Stimulated activated naive B cell treated with anti-CD40 and anti-IgM and Interleukin-4, amounts not matched to agents 10 μg/mL and 1 μg/mL and 100 μg/mL, for 72 hours (primary cell): ENCODE measurements at regions not wholly inside any gene's neighbourhood (a gene's known extent, or its start where the extent isn't known, plus 50 kb on each side); places are given as distances from the start of the nearest gene placed in this dataset.
"Not testable (repeated sequence)": the region's sequence is repeated elsewhere in the genome, so short reads cannot be mapped to it uniquely, and the experiment has no call there.

Experiments
- ATAC-seq, 2 donors: fragments of 150-1000 bp; cut with Tn5 transposase; replicated peaks; 2 replicates each; pipeline ENCODE4 v1.10.0; 2021; ENCODE audit warnings: moderate library complexity in 1 of 2
- DNase-seq: peaks from one replicate; pipeline ENCODE4 v3.0.0; 2021
- H3K27ac Mint-ChIP-seq: one replicate; pipeline ENCODE4 v1.8.0; 2022; ENCODE audit warnings: mild to moderate bottlenecking, mixed read lengths
- H3K27me3 Mint-ChIP-seq, 2 donors: one replicate each; pipeline ENCODE4 v1.8.0; 2022; ENCODE audit warnings: mixed read lengths in 2 of 2
- H3K36me3 Mint-ChIP-seq, 2 donors: one replicate each; pipeline ENCODE4 v1.8.0; 2022; ENCODE audit warnings: mixed read lengths in 2 of 2, mild to moderate bottlenecking in 1 of 2
- H3K4me1 Mint-ChIP-seq, 2 donors: one replicate each; pipeline ENCODE4 v1.8.0; 2022; ENCODE audit warnings: mixed read lengths in 2 of 2, mild to moderate bottlenecking in 1 of 2
- H3K4me3 Mint-ChIP-seq, 2 donors: one replicate each; pipeline ENCODE4 v1.8.0; 2022; ENCODE audit warnings: mild to moderate bottlenecking in 2 of 2, mixed read lengths in 2 of 2, moderate library complexity in 1 of 2
- H3K9me3 Mint-ChIP-seq, 2 donors: one replicate each; pipeline ENCODE4 v1.8.0; 2022; ENCODE audit warnings: mixed read lengths in 2 of 2, mild to moderate bottlenecking in 1 of 2

DNA sequence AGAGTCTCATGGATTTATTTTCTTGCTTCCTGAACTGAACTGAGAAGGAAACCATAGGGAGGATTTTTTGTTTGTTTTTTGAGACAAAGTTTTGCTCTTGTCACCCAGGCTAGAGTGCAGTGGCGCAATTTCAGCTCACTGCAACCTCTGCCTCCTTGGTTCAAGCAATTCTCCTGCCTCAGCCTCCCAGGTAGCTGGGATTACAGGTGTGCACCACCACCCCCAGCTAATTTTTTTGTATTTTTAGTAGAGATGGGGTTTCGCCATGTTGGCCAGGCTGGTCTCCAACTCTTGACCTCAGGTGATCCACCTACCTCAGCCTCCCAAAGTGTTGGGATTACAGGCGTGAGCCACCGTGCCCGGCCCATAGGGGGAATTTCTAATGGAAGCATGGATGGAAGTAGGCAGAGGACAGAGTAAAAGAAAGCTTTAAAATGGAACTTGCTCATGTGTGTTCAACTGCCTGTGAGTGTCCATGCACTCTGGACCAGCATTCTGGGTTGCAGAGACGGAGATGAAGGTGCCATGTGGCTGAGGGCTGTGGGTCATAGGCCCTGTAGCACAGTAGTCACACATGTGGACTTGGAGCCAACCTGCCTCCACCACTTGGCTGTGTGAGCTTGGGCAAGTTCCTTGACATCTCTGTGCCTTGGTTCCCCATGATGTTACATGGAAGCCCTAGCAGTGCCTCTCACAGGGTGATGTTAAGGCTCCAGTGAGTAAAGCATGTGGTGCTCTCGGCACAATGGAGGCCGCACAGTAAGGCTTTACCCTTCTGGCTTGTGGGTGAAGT, 68.5 kb upstream of the ID2 start:
- peaks cover 10% of the 10 kb centered on the region in 2 donors for H3K36me3 Mint-ChIP-seq
- H3K4me3 Mint-ChIP-seq, H3K4me1 Mint-ChIP-seq, H3K27ac Mint-ChIP-seq, DNase-seq, ATAC-seq: not testable (repeated sequence)
- peaks cover 11 to 13% of the 10 kb centered on the region in 2 donors for H3K9me3 Mint-ChIP-seq
- H3K27me3 Mint-ChIP-seq, result peaks cover 28 to 35% of the 10 kb centered on the region in 2 donors

DNA sequence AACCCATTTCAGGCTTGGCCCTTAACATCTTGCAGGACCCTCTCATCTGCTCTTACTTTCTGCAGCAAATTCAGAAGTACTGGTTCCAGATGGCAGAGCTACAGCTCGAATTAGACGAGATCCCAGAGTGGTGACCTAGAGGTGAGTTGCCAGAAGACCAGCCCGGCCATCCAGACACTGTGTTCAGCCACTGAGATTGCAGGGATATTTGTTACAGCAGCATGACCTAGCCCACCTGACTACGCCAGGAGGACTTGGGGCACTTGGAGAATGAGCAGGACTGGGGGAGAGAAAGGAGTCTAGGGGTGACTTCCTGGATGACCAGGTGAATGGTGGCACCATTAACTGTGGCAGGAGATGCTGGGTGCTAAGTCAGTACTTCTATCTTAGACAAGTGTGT, 67.2 kb upstream of the ID2 start:
- peaks cover 11 to 12% of the 10 kb centered on the region in 2 donors for H3K9me3 Mint-ChIP-seq
- peaks cover 26 to 30% of the 10 kb centered on the region in 2 donors for H3K27me3 Mint-ChIP-seq
- H3K36me3 Mint-ChIP-seq, result peaks cover 10% of the 10 kb centered on the region in 2 donors
- ATAC-seq (no peak), DNase-seq (no peak)
- no peaks in the 10 kb centered on the region for H3K4me1 Mint-ChIP-seq
- no peak overlapping the region for H3K4me3 Mint-ChIP-seq
- no peak overlapping the region for H3K27ac Mint-ChIP-seq

DNA sequence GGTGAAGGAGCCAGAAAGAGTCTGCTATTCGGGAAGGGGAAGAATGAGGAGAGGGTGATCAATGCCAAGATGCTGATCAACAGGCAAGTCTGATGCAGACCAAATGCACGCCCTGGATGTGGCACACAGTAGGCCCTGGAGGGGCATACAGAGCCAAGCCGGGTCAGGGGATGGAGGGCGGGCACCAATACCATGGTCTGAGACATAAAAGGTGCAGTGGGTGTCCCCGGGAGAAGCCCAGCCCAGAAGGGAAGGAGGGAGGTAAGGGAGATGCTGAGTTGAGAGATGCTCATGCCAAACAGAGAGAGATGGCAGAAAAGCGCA, 66.6 kb upstream of the ID2 start:
- no peak for DNase-seq
- Mint-ChIP-seq H3K36me3 (peaks cover 8% of the 10 kb centered on the region in 2 donors), H3K27me3 (peaks cover 29 to 35% of the 10 kb centered on the region in 2 donors), H3K4me3 (no peak overlapping the region), H3K4me1 (no peaks in the 10 kb centered on the region), H3K27ac (no peak overlapping the region), H3K9me3 (peaks cover 9 to 11% of the 10 kb centered on the region in 2 donors)
- ATAC-seq, result no peak

DNA sequence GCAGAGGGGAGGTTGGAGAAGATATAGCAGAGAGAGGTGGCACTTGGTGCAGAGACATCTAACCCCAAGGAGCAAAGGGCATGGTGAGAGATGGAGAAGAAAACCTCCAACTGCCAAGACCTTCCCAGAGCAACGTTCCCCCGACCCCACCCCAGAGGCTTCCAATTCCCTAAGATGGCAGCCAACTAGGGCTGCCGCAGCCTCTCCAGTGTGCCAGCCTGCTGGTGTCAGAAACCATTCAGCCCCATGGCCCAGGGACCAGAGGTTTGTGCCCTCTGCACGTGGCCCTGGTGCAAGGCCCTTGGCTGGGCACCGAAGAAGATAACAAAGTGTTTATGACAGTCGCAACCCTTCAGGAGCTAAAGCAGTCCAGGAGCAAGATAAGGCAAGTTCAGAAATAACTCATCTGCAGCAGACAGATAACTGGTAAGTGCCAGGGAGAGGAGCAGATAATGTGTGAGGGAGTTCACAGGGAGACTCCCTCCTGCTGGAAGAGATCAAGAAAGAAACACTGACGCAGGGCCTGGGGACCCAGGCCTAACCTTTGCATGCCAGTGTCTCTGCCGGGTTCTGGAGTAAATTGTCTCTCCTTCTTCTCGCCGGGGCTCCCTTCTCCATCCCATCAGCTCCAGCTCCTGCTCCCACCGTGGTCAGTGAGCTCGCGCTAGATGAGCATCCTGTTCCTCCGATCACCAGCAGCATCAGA, 66.1 kb upstream of the ID2 start:
- peaks cover 4 to 6% of the 10 kb centered on the region in 2 donors for H3K9me3 Mint-ChIP-seq
- no peaks in the 10 kb centered on the region for H3K4me1 Mint-ChIP-seq
- peaks cover 30 to 35% of the 10 kb centered on the region in 2 donors for H3K27me3 Mint-ChIP-seq
- ATAC-seq (no peak), DNase-seq (no peak)
- peaks cover 3% of the 10 kb centered on the region in 2 donors for H3K36me3 Mint-ChIP-seq
- H3K4me3 Mint-ChIP-seq, result no peak overlapping the region
- no peak overlapping the region for H3K27ac Mint-ChIP-seq

DNA sequence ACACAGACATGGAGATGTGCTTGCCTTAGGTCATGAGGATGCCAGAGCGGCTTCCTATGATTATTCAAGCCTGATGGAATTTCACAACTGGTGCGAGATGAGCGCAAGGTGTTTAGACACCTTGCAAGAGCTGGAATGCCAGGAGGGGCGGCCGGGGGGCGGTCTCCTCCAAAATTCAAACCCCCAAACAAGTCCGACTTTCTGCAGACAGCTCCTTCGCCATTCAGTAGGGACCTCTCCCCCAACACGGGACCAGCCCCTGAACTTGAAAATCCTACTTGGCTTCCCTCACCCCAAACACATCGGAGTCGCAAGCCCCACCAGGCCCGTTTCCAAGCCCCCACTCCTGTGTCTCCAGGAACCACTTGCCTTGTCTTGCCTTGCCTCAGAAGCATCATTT, 64.8 kb upstream of the ID2 start:
- Mint-ChIP-seq H3K27ac (no peak overlapping the region), H3K4me3 (no peak overlapping the region), H3K36me3 (peaks cover 0 to 2% of the 10 kb centered on the region in 2 donors), H3K27me3 (peaks cover 32 to 37% of the 10 kb centered on the region in 2 donors), H3K4me1 (no peaks in the 10 kb centered on the region), H3K9me3 (no peaks in the 10 kb centered on the region)
- DNase-seq (no peak), ATAC-seq (no peak)

DNA sequence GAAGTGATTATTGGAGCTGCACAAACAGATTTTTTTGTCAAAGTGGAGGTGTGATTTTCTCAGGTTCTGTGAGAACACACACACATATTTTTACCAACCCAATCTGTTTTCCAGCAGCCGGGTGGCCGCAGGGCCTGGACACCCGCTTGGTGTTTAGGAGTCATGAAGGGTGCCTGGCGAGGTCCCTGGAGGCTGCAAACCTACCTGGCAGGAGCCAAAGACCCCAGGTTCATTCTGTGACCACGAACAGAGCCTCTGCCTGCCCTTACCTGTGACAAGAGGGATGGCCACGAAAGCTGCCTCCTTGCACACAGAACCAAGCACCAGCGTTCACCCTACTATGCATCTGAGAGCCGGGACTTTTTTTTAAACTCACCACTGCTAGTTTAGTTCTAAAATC, 64.3 kb upstream of the ID2 start:
- H3K27ac Mint-ChIP-seq, result no peak overlapping the region
- DNase-seq, result no peak
- H3K9me3 Mint-ChIP-seq, result no peaks in the 10 kb centered on the region
- ATAC-seq, result no peak
- H3K4me1 Mint-ChIP-seq, result peaks cover under 1 to 3% of the 10 kb centered on the region in 2 donors
- peaks cover 0 to 2% of the 10 kb centered on the region in 2 donors for H3K36me3 Mint-ChIP-seq
- H3K27me3 Mint-ChIP-seq, result peaks cover 36 to 43% of the 10 kb centered on the region in 2 donors
- no peak overlapping the region for H3K4me3 Mint-ChIP-seq

DNA sequence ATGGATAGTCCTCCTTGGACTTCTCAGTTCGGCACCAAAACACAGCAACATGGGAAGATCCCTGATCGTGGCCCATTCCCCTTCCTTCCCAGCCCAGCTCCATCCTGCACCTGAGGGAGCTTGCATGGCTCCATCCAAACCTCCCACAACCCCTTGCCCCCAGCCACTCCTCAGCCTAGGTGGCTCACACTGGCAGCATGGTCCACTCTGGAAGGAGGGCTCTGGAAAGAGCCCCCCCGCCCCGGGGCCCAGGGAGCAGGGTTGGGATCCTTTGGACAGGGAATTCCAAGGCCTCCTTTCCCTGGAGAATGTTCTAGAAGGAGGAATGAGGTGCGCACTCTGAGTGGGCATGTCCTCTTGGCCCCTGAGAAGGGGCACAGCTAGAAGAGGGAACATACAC, 62.8 kb upstream of the ID2 start:
- Mint-ChIP-seq H3K9me3 (no peaks in the 10 kb centered on the region), H3K4me1 (peaks cover 4 to 11% of the 10 kb centered on the region in 2 donors), H3K36me3 (no peaks in the 10 kb centered on the region), H3K4me3 (no peak overlapping the region), H3K27me3 (peaks cover 45 to 54% of the 10 kb centered on the region in 2 donors), H3K27ac (no peak overlapping the region)
- ATAC-seq, result no peak
- DNase-seq, result no peak

DNA sequence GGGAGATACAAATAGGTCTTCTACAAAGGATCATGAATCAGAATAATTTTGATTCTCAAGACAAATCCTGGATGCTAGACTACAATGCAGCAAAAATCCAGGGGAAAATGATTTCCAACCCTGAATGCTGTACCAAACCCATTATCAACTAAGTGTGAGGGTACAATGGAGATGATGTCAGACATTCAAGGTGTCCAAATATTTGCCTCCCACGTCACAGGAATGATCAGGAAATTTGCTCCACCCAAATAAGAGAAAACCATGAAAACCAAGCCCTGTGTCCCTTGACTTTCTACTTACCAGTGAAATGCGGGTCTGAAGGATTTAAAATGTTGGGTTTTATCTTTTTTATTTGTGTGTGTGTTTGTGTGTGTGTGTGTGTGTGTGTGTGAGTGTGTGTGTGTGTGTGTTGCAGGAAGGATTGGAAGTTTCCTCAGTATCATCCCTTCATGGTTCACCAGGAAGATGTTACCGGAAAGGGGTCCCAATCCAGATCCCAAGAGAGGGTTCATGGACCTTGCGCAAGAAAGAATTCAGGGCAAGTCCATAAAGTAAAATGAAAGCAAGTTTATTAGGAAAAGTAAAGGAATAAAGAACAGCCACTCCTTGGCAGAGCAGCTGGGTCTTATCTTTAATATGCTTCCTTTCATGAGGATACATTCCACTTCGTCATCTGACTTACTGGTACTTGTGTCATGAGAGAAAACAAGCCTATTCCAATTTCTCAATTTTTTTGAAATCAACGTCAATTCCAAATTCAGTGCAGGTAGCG, 61.1 kb upstream of the ID2 start:
- no peaks in the 10 kb centered on the region for H3K36me3 Mint-ChIP-seq
- DNase-seq (no peak), ATAC-seq (no peak)
- peaks cover 33 to 44% of the 10 kb centered on the region in 2 donors for H3K27me3 Mint-ChIP-seq
- no peak overlapping the region for H3K27ac Mint-ChIP-seq
- H3K4me1 Mint-ChIP-seq, result peaks cover 4 to 11% of the 10 kb centered on the region in 2 donors
- no peaks in the 10 kb centered on the region for H3K9me3 Mint-ChIP-seq
- H3K4me3 Mint-ChIP-seq, result no peak overlapping the region

DNA sequence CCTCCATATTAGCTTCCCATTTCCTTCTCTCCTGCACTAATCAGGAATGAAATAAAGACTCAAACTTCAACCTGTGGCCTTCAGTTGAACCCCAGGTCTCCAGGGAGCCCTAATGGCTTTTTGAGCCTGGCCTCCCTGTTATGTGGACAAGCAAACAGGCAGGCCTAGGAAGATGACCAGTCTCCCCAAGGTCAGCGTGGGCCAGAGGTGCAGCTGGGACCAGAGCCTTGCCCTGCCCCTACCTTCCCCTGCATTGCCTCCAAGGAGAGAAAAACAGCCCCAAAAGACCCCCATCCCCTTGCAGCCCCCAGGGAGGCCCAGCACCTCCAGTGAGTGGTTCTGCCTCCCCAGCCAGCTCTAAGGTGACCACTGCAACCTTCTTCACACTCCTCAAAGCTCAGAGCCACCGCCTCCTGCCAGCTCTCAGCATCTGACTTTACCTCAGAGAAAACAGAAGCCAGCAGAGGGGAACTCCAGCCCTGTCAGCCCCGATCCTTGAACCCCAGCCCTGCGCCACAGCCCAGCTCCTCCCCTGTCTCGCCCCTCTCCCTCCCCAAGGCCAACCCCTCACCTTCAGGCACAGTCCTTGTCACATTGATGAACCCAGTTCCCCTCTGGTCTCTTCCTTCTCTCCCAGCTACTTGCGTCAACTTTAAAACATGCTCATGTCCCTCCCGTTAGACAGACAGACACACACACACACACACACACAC, 59.5 kb upstream of the ID2 start:
- H3K4me1 Mint-ChIP-seq, result peaks cover 7 to 11% of the 10 kb centered on the region in 2 donors
- ATAC-seq (peak; percentile 14 to 18), DNase-seq (no peak)
- no peaks in the 10 kb centered on the region for H3K9me3 Mint-ChIP-seq
- no peak overlapping the region for H3K4me3 Mint-ChIP-seq
- H3K27me3 Mint-ChIP-seq, result peaks cover 35 to 42% of the 10 kb centered on the region in 2 donors
- H3K27ac Mint-ChIP-seq, result peak overlapping the region; percentile 39
- no peaks in the 10 kb centered on the region for H3K36me3 Mint-ChIP-seq

DNA sequence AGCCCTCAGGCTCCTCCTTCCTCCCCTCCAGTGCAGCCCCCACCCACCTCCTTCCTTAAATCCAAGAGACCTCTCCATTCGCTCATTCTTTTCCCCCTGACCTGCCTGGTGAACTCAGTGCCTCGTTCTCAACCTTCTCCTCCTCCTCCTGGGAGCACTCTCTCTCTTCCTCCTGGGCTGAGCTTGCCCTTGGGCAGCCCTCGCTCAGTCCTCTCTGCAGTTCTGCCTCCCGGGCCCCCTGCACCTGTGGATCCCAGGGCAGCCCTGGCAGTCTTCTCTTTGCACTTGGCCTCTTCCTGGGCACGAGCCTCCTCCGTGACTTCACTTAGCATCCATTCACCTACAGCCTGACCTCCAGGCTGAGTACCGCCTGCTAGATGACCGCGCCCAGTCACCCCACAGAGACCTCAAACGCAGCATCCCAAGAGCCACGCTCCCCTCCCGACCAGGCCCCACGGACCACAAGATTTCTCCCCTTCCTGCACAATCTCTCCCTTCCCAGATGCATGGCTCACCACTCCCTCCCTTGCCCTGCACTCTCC, 58.9 kb upstream of the ID2 start:
- DNase-seq (no peak), ATAC-seq (no peak)
- no peak overlapping the region for H3K4me3 Mint-ChIP-seq
- H3K4me1 Mint-ChIP-seq, result peaks cover 7 to 15% of the 10 kb centered on the region in 2 donors
- H3K27me3 Mint-ChIP-seq, result peaks cover 35 to 42% of the 10 kb centered on the region in 2 donors
- H3K36me3 Mint-ChIP-seq, result no peaks in the 10 kb centered on the region
- peak overlapping the region; percentile 39 for H3K27ac Mint-ChIP-seq
- no peaks in the 10 kb centered on the region for H3K9me3 Mint-ChIP-seq

DNA sequence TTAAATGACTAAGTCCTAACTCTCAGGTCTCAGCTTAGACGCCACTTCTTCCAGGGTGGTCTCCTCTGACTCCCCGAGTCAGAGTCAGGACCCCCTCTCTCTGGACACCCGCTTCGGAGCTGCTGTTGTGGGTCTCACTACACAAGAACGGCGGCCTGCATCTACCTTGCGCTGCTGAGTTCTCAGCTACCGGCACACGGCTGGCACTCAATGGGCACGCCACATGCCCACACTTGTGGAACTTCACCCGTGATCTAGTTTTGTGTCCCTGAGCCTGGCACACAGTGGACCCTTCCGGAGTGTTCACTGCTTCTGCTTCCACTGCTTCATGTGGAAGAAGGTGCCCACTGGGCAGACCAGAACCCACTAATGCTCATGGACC, 58.3 kb upstream of the ID2 start:
- Mint-ChIP-seq H3K4me1 (peaks cover 12 to 21% of the 10 kb centered on the region in 2 donors), H3K9me3 (no peaks in the 10 kb centered on the region), H3K27me3 (peaks cover 35 to 46% of the 10 kb centered on the region in 2 donors), H3K4me3 (no peak overlapping the region), H3K36me3 (no peaks in the 10 kb centered on the region), H3K27ac (no peak overlapping the region)
- DNase-seq, result no peak
- no peak for ATAC-seq

DNA sequence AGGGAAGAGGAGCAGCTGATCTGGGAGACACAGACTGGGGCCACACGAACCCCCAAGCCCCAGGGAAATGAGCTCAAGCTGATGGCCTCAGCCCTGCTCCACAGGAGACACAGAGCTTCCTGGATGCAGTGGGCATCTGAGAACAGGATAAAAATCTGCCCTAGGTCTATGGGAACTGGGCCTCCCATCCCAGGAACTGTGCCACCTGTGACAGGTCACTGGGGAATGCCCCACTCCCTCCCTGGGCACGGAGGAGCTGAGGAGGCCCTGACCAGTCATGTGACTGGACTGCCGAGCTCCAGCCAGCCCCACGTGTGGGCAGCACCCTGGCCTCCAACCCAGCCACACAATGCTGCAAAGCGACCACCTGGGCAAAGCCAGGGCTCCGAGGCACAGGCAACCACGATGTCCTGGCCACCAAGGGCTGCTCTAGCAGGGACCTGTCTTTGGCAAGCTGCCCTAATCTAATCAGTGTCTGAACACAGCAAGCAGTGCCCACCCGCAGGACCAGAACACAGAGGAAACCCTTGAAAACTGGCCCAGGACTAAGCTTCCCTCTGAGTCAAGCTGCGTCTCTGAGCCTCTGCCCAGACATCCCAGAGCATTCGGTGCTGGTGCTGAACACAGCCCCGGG, 57.8 kb upstream of the ID2 start:
- Mint-ChIP-seq H3K9me3 (no peaks in the 10 kb centered on the region), H3K4me3 (no peak overlapping the region), H3K36me3 (no peaks in the 10 kb centered on the region), H3K27me3 (peaks cover 35 to 48% of the 10 kb centered on the region in 2 donors), H3K4me1 (peaks cover 16 to 26% of the 10 kb centered on the region in 2 donors), H3K27ac (no peak overlapping the region)
- no peak for ATAC-seq
- DNase-seq, result no peak

DNA sequence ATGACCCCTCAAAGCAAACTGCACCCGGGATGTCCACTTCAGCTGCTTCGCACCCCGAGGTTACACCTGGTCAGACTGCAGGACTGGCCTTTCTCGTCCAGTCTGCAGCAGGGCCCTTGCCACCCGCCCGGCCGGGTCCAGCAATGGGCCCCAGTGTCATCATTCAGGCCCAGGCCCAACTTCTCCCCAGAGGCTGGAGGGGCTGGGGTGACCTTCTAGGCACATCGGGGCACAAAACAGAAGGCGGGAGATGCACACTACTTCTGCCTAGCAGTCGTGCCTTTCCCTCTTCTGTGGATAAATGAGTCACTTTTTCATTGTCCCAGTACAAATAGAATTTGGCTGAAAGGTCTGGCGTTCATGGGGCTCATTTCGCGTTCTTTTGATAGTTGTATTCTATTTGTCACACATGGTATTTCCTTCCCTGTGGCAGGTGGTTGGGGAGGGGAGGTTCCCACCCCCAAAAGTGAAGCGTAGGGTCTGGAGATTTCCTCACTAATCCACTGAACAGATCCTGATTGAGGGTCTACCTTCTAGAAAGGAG, 56.9 kb upstream of the ID2 start:
- H3K4me3 Mint-ChIP-seq, result no peak overlapping the region
- H3K4me1 Mint-ChIP-seq, result peaks cover 18 to 31% of the 10 kb centered on the region in 2 donors
- no peaks in the 10 kb centered on the region for H3K36me3 Mint-ChIP-seq
- peaks cover 30 to 44% of the 10 kb centered on the region in 2 donors for H3K27me3 Mint-ChIP-seq
- no peaks in the 10 kb centered on the region for H3K9me3 Mint-ChIP-seq
- DNase-seq (no peak), ATAC-seq (no peak)
- no peak overlapping the region for H3K27ac Mint-ChIP-seq
